ENCODE measurements at regions not wholly inside any gene's neighbourhood (a gene's known extent, or its start where the extent isn't known, plus 50 kb on each side); places are given as distances from the start of the nearest gene placed in this dataset.

- no peak for TF ChIP-seq CTCF (IDR thresholded peaks at IDR 0.05; ENCODE audit: low read length)
- no peak for TF ChIP-seq EZH2 (IDR thresholded peaks at IDR 0.05; ENCODE audit: borderline replicate concordance, low read length)
These were observed 155.9 kb upstream of the KLF12 start for GRCh38 chr13:74289861-74290773.

All from OCI-LY1 (cell line).